Lung (tissue), 11 donors: ENCODE measurements at regions not wholly inside any gene's neighbourhood (a gene's known extent, or its start where the extent isn't known, plus 50 kb on each side); places are given as distances from the start of the nearest gene placed in this dataset.
"Not testable (repeated sequence)": the region's sequence is repeated elsewhere in the genome, so short reads cannot be mapped to it uniquely, and the experiment has no call there.

Source experiments
- ATAC-seq: fragments of 200-7000 bp; cut with Tn5 transposase; one replicate; pipeline ENCODE4 v1.9.1; 2020; ENCODE audit warnings: moderate number of reproducible peaks; ENCODE audit not compliant: insufficient read depth, low FRiP score
- DNase-seq, 3 donors: peaks; one replicate each; pipeline ENCODE4 v3.0.0-alpha.2; 2013 to 2017
- H3K27ac ChIP-seq, 2 donors: one replicate each; pipeline ENCODE4 v1.5.1; 2013; ENCODE audit warnings: mild to moderate bottlenecking in 2 of 2, moderate library complexity in 2 of 2, control low read depth in 1 of 2, inconsistent platforms in 1 of 2, low read depth in 1 of 2, low read length in 1 of 2
- H3K27me3 ChIP-seq, 3 donors: one replicate each; pipeline ENCODE4 v1.5.1; 2013; ENCODE audit warnings: low read length in 2 of 3; ENCODE audit not compliant: control insufficient read depth in 3 of 3, insufficient read depth in 3 of 3
- H3K36me3 ChIP-seq, 4 donors: one replicate each; pipeline ENCODE4 v1.5.1; 2013; ENCODE audit warnings: low read length in 4 of 4, mild to moderate bottlenecking in 1 of 4, moderate library complexity in 1 of 4; ENCODE audit not compliant: control insufficient read depth in 4 of 4, insufficient read depth in 4 of 4
- H3K4me1 ChIP-seq, 5 donors: one replicate each; pipeline ENCODE4 v1.5.1; 2013; ENCODE audit warnings: low read length in 5 of 5, mild to moderate bottlenecking in 2 of 5, moderate library complexity in 1 of 5; ENCODE audit not compliant: control insufficient read depth in 5 of 5, insufficient read depth in 5 of 5
- H3K4me3 ChIP-seq: one replicate; pipeline ENCODE4 v1.5.1; 2013; ENCODE audit warnings: mild to moderate bottlenecking, control low read depth, moderate library complexity
- H3K9ac ChIP-seq, 2 donors: one replicate each; pipeline ENCODE4 v1.5.1; 2013; ENCODE audit warnings: low read length in 2 of 2, control low read depth in 1 of 2; ENCODE audit not compliant: insufficient read depth in 1 of 2
- H3K9me3 ChIP-seq, 4 donors: one replicate each; pipeline ENCODE4 v1.5.1; 2013; ENCODE audit warnings: low read length in 3 of 4, mild to moderate bottlenecking in 1 of 4, moderate library complexity in 1 of 4; ENCODE audit not compliant: control insufficient read depth in 4 of 4, insufficient read depth in 3 of 4
- WGBS, 2 donors: extraction: QIAGEN DNeasy Blood & Tissue Kit; methylation state at CpG; one replicate each; pipeline ENCODE4 v1.1.7; 2013; 5-methylcytosine and 5-hydroxymethylcytosine counted together
- TF ChIP-seq, protein P1 (sequence below): IDR thresholded peaks from 2 replicates; pipeline ENCODE4 v1.5.1; 2012; ENCODE audit warnings: mild to moderate bottlenecking; ENCODE audit errors: control extremely low read depth, extremely low read depth
- donor health status: control.
- donor health status: control.
- donor health status: Bipolar disorder and iron deficiency.
- donor health status: healthy.
- donor health status: DM: yes; HTN: yes; CAD: no.

DNA sequence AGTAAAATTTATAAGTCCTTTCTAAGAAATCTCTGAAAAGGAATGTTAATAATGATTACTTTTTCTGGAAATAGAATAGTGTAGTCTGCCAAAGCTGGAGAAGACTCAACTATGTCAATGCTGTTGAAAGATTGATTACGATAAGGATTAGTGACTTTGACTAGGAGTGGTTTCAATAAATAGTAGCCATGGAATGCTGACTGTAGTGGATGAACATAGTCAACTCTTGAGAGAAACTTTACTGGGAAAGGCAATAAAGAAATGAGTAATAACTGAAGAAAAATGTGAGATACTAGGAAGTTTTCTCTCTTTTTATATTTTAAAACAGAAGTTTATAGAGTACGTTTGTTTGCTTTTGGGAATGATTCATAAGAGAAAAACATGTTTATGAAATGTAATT lies 105.0 kb upstream of the CDK13 start:
- no peak overlapping the region for H3K9ac ChIP-seq
- peaks cover 0 to 4% (median 0%) of the 10 kb centered on the region in 5 donors for H3K4me1 ChIP-seq
- no peaks in the 10 kb centered on the region for H3K36me3 ChIP-seq
- H3K27ac ChIP-seq: no peak overlapping the region
- H3K9me3 ChIP-seq: no peaks in the 10 kb centered on the region
- ATAC-seq (no peak), DNase-seq (no peak)
- H3K4me3 ChIP-seq: no peak overlapping the region
- 78 to 81% methylated on average over 2 of the region's 2 CpGs for WGBS, 2 donors
- H3K27me3 ChIP-seq: peaks cover 0 to 24% (median 4%) of the 10 kb centered on the region in 3 donors
- TF ChIP-seq, protein P1, sequence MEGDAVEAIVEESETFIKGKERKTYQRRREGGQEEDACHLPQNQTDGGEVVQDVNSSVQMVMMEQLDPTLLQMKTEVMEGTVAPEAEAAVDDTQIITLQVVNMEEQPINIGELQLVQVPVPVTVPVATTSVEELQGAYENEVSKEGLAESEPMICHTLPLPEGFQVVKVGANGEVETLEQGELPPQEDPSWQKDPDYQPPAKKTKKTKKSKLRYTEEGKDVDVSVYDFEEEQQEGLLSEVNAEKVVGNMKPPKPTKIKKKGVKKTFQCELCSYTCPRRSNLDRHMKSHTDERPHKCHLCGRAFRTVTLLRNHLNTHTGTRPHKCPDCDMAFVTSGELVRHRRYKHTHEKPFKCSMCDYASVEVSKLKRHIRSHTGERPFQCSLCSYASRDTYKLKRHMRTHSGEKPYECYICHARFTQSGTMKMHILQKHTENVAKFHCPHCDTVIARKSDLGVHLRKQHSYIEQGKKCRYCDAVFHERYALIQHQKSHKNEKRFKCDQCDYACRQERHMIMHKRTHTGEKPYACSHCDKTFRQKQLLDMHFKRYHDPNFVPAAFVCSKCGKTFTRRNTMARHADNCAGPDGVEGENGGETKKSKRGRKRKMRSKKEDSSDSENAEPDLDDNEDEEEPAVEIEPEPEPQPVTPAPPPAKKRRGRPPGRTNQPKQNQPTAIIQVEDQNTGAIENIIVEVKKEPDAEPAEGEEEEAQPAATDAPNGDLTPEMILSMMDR: no peak

DNA sequence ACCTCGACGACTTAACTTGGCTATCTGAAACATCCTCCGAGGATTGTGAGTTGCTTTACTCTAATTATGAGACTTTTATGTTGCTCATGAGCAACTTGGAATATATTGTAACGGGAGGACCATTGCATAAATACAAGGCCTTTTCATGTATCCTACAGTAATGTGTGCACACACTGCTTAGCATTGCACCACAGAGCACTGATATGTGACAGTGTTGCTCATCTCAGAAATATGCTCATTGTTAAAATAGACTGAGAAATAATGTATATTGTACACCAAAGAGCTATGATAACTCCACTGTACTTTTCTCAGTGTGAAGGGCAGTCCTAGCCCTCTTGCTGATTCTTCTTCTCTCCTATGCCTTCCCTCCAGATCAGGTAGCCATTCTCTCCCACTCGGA lies 102.8 kb upstream of the CDK13 start:
- Histone ChIP-seq H3K27me3 (peaks cover 0 to 29% (median 7%) of the 10 kb centered on the region in 3 donors), H3K4me1 (peaks cover 0 to 4% (median 0%) of the 10 kb centered on the region in 5 donors), H3K4me3 (no peak overlapping the region), H3K36me3 (no peaks in the 10 kb centered on the region), H3K9me3 (no peaks in the 10 kb centered on the region), H3K9ac (no peak overlapping the region), H3K27ac (no peak overlapping the region)
- WGBS, 2 donors: 82 to 88% methylated on average over 5 of the region's 5 CpGs
- ATAC-seq: no peak
- DNase-seq: no peak
- TF ChIP-seq, protein P1: no peak

DNA sequence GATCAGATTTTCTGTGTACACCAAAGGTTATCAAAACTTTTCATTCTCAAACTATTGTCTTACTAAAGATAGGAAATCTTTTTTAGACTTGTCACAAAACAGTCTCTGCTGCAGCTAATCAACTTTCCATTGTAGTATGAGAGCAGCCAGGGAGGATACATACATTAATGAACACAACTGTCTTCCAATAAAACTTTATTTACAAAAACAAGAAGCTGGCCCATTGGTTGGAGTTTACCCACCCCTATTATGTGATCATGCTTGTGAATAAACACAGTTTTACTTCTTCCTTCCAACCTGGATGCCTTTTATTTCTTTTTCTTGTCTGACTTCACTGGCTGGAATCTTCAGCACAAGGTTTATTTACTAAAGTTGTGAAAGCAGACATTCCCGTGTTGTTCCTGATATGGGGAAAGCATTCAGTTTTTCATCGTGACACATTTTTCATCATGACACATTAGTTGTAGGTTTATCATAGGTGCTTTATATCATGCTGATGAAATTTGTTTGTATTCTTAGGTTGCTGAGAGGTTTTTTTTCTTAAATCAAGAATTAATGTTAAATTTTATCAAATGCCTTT lies 98.5 kb upstream of the CDK13 start:
- TF ChIP-seq, protein P1: no peak
- H3K9me3 ChIP-seq: no peaks in the 10 kb centered on the region
- DNase-seq (no peak), ATAC-seq (no peak)
- no peak overlapping the region for H3K27ac ChIP-seq
- no peaks in the 10 kb centered on the region for H3K4me1 ChIP-seq
- no peak overlapping the region for H3K9ac ChIP-seq
- H3K4me3 ChIP-seq: no peak overlapping the region
- H3K27me3 ChIP-seq: peaks cover 0 to 33% (median 13%) of the 10 kb centered on the region in 3 donors
- H3K36me3 ChIP-seq: no peaks in the 10 kb centered on the region
- 81 to 90% methylated on average over 2 of the region's 2 CpGs for WGBS, 2 donors

DNA sequence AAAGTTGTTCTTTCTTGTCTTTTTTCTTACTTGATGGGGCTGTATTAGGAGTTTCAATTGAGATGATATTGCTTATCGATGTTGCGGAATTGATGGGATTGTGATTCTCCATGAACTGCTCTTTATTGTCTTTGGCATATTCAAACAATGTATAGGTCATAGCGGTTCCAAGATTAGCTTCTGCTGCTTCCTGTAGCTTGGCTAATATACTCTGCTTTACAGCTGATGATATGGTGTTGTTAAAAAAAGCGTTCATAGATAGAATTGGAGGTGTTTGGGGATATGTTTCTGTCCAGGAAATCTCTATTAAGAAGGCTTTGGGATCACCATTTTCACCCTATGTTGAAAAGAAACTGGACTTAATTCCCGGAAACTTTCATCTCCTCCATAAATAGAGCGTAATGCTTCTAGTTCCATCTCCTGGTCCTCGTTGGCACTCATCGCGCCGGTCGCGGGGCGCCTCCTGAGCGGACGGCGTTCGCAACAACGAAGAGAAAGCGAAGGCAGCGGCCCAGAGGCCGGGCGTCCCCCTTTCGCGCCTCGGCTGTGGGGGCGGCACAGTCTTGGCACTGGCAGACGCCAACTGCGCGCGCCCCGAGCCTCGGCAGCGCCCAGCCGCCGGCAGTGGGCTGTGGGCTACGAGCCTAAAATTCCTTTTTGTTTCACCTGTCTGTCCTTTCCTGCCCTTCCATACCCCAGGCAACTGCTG lies 95.3 kb upstream of the CDK13 start:
- H3K9ac ChIP-seq, H3K4me1 ChIP-seq, H3K36me3 ChIP-seq, DNase-seq, ATAC-seq, H3K9me3 ChIP-seq, H3K4me3 ChIP-seq, H3K27ac ChIP-seq: not testable (repeated sequence)
- peaks cover 0 to 29% (median 8%) of the 10 kb centered on the region in 3 donors for H3K27me3 ChIP-seq
- 11 to 26% methylated on average over 19 to 29 of the region's 36 CpGs for whole genome bisulfite sequencing, 2 donors
